ENCODE measurements at regions not wholly inside any gene's neighbourhood (a gene's known extent, or its start where the extent isn't known, plus 50 kb on each side); places are given as distances from the start of the nearest gene placed in this dataset.

DNA sequence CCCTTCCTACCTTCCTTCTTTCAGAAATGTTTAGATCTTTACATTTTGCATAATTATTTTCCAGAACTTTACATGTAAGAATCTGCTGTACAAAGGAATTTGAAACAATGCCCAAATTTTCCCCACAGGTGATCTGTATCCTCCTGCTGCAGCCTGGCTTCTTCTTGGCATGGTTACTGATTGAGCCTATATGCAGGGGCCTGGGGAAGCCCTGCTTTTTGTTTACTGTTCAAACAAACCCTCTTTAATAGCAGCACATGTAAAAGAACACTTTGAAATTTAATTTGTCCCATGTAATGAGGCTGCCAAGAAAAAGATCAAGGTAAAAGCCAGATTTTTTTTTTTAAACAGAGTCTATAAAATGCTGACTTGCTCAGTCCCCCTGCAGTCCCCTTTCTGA lies 432.2 kb downstream of the TUSC7 start:
- Histone ChIP-seq H3K9me3 (replicated peaks; ENCODE audit: control insufficient read depth, insufficient read depth, low read depth, low read length) (no peaks in the 10 kb centered on the region), H3K27me3 (ENCODE audit: control insufficient read depth in 2 of 2, insufficient read depth in 2 of 2, low read length in 2 of 2) (no peaks in the 10 kb centered on the region), H2AFZ (ENCODE audit: low read depth, low read length) (no peak overlapping the region), H3K4me2 (ENCODE audit: insufficient read depth, low read length) (no peak overlapping the region), H3K9me1 (ENCODE audit: control insufficient read depth, insufficient read depth, low read length) (no peaks in the 10 kb centered on the region), H3K9ac (ENCODE audit: insufficient read depth in 1 of 2, low read depth in 2 of 2, low read length in 2 of 2) (no peak overlapping the region), H3K36me3 (ENCODE audit: control insufficient read depth, insufficient read depth, low read length) (no peaks in the 10 kb centered on the region), H3K27ac (ENCODE audit: extremely low read depth, low read depth, low read length) (no peak overlapping the region), H3K4me3 (no peak overlapping the region), H3K4me1 (replicated peaks in 1 of 2; ENCODE audit: control insufficient read depth in 2 of 2, insufficient read depth in 2 of 2, low read length in 2 of 2) (no peaks in the 10 kb centered on the region), H4K20me1 (replicated peaks; ENCODE audit: control insufficient read depth, insufficient read depth, low read length) (no peaks in the 10 kb centered on the region), H3K79me2 (ENCODE audit: control insufficient read depth, insufficient read depth, low read length) (no peaks in the 10 kb centered on the region)
- FAIRE-seq (no peak), ATAC-seq (no peak), DNase-seq (ENCODE audit: extremely low read depth in 1 of 4, low spot score in 3 of 4) (no peak)
- ChIA-PET POLR2A (no interaction called here), CTCF (ENCODE audit: low intra/inter-chr PET ratio) (no interaction called here)
- intact Hi-C loops (cut with micrococcal nuclease) (no loop called here), in situ Hi-C loops (cut with MboI) (no loop called here)
- BruUV-seq (replicated peaks), result no TSS peak
- TF ChIP-seq TGIF2 (CRISPR knock-in tag; IDR thresholded peaks at IDR 0.05), result no peak
- TF ChIP-seq, protein P1, sequence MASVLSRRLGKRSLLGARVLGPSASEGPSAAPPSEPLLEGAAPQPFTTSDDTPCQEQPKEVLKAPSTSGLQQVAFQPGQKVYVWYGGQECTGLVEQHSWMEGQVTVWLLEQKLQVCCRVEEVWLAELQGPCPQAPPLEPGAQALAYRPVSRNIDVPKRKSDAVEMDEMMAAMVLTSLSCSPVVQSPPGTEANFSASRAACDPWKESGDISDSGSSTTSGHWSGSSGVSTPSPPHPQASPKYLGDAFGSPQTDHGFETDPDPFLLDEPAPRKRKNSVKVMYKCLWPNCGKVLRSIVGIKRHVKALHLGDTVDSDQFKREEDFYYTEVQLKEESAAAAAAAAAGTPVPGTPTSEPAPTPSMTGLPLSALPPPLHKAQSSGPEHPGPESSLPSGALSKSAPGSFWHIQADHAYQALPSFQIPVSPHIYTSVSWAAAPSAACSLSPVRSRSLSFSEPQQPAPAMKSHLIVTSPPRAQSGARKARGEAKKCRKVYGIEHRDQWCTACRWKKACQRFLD (CRISPR knock-in tag; IDR thresholded peaks at IDR 0.05), result no peak
- TF ChIP-seq, protein P2, sequence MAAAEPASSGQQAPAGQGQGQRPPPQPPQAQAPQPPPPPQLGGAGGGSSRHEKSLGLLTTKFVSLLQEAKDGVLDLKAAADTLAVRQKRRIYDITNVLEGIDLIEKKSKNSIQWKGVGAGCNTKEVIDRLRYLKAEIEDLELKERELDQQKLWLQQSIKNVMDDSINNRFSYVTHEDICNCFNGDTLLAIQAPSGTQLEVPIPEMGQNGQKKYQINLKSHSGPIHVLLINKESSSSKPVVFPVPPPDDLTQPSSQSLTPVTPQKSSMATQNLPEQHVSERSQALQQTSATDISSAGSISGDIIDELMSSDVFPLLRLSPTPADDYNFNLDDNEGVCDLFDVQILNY (CRISPR knock-in tag; IDR thresholded peaks at IDR 0.05), result no peak
- TF ChIP-seq PHB2 (IDR thresholded peaks at IDR 0.05; ENCODE audit: low read depth), result no peak
- no peak for TF ChIP-seq ZBTB17 (CRISPR knock-in tag; IDR thresholded peaks at IDR 0.05)
- TF ChIP-seq, protein P3, sequence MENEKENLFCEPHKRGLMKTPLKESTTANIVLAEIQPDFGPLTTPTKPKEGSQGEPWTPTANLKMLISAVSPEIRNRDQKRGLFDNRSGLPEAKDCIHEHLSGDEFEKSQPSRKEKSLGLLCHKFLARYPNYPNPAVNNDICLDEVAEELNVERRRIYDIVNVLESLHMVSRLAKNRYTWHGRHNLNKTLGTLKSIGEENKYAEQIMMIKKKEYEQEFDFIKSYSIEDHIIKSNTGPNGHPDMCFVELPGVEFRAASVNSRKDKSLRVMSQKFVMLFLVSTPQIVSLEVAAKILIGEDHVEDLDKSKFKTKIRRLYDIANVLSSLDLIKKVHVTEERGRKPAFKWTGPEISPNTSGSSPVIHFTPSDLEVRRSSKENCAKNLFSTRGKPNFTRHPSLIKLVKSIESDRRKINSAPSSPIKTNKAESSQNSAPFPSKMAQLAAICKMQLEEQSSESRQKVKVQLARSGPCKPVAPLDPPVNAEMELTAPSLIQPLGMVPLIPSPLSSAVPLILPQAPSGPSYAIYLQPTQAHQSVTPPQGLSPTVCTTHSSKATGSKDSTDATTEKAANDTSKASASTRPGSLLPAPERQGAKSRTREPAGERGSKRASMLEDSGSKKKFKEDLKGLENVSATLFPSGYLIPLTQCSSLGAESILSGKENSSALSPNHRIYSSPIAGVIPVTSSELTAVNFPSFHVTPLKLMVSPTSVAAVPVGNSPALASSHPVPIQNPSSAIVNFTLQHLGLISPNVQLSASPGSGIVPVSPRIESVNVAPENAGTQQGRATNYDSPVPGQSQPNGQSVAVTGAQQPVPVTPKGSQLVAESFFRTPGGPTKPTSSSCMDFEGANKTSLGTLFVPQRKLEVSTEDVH (IDR thresholded peaks at IDR 0.05; ENCODE audit: low read depth, partially characterized antibody), result no peak
- TF ChIP-seq, protein P4, sequence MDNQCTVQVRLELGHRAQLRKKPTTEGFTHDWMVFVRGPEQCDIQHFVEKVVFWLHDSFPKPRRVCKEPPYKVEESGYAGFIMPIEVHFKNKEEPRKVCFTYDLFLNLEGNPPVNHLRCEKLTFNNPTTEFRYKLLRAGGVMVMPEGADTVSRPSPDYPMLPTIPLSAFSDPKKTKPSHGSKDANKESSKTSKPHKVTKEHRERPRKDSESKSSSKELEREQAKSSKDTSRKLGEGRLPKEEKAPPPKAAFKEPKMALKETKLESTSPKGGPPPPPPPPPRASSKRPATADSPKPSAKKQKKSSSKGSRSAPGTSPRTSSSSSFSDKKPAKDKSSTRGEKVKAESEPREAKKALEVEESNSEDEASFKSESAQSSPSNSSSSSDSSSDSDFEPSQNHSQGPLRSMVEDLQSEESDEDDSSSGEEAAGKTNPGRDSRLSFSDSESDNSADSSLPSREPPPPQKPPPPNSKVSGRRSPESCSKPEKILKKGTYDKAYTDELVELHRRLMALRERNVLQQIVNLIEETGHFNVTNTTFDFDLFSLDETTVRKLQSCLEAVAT (IDR thresholded peaks at IDR 0.05), result no peak
- TF ChIP-seq NCOA1 (IDR thresholded peaks at IDR 0.05; ENCODE audit: low read depth), result no peak
- no peak for TF ChIP-seq SRSF1 (IDR thresholded peaks at IDR 0.05; ENCODE audit: low read depth, low read length)
- no peak for TF ChIP-seq ELF4 (CRISPR knock-in tag; IDR thresholded peaks at IDR 0.05)
- TF ChIP-seq, protein P5, sequence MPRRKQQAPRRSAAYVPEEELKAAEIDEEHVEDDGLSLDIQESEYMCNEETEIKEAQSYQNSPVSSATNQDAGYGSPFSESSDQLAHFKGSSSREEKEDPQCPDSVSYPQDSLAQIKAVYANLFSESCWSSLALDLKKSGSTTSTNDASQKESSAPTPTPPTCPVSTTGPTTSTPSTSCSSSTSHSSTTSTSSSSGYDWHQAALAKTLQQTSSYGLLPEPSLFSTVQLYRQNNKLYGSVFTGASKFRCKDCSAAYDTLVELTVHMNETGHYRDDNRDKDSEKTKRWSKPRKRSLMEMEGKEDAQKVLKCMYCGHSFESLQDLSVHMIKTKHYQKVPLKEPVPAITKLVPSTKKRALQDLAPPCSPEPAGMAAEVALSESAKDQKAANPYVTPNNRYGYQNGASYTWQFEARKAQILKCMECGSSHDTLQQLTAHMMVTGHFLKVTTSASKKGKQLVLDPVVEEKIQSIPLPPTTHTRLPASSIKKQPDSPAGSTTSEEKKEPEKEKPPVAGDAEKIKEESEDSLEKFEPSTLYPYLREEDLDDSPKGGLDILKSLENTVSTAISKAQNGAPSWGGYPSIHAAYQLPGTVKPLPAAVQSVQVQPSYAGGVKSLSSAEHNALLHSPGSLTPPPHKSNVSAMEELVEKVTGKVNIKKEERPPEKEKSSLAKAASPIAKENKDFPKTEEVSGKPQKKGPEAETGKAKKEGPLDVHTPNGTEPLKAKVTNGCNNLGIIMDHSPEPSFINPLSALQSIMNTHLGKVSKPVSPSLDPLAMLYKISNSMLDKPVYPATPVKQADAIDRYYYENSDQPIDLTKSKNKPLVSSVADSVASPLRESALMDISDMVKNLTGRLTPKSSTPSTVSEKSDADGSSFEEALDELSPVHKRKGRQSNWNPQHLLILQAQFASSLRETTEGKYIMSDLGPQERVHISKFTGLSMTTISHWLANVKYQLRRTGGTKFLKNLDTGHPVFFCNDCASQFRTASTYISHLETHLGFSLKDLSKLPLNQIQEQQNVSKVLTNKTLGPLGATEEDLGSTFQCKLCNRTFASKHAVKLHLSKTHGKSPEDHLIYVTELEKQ (CRISPR knock-in tag; IDR thresholded peaks at IDR 0.05), result no peak
- TF ChIP-seq, protein P6, sequence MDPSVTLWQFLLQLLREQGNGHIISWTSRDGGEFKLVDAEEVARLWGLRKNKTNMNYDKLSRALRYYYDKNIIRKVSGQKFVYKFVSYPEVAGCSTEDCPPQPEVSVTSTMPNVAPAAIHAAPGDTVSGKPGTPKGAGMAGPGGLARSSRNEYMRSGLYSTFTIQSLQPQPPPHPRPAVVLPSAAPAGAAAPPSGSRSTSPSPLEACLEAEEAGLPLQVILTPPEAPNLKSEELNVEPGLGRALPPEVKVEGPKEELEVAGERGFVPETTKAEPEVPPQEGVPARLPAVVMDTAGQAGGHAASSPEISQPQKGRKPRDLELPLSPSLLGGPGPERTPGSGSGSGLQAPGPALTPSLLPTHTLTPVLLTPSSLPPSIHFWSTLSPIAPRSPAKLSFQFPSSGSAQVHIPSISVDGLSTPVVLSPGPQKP (CRISPR knock-in tag; IDR thresholded peaks at IDR 0.05), result no peak

Measured in K562 (cell line).